Iris pigment epithelial cell (primary cell): ENCODE measurements at regions not wholly inside any gene's neighbourhood (a gene's known extent, or its start where the extent isn't known, plus 50 kb on each side); places are given as distances from the start of the nearest gene placed in this dataset.

Experiments used
- DNase-seq: peaks from one replicate; pipeline ENCODE4 v3.0.0-alpha.2; 2011; ENCODE audit warnings: low read depth

DNA sequence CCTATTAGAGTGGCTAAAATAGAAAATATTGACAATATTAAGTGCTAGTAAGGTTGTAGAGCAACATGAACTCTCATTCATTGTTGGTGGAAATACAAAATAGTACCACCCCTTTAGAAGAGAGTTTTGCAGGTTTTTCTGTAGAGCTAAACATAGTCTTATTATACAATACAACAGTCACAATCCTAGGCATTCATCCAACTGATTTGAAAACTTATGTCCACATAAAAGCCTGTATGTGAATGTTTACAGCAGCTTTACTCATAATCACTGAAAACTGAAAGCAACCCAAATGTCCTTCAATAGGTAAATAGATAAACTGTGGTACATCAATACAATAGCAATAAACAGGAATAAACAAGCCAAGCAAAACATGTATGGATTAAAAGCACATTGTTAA is 127.2 kb upstream of the PRNP start:
- peak; percentile 47 for DNase-seq

DNA sequence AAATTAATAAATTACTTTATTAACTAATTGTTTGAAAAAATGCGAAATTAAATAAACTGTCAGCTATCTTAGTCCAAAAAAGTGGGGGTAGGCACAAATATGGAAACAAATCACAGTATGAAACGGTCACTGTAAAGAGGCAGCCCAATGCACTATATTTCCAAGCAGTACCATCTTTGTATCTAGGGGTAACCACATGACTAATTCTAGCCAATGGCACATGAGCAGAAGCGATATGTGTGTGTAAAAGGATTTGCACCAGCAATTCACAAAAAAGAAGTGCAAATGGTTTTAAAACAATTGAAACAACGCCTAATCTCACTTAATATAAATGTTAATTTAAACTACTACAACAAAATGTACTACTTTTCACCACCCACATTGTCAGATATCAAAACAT is 129.5 kb upstream of the PRNP start:
- no peak for DNase-seq

DNA sequence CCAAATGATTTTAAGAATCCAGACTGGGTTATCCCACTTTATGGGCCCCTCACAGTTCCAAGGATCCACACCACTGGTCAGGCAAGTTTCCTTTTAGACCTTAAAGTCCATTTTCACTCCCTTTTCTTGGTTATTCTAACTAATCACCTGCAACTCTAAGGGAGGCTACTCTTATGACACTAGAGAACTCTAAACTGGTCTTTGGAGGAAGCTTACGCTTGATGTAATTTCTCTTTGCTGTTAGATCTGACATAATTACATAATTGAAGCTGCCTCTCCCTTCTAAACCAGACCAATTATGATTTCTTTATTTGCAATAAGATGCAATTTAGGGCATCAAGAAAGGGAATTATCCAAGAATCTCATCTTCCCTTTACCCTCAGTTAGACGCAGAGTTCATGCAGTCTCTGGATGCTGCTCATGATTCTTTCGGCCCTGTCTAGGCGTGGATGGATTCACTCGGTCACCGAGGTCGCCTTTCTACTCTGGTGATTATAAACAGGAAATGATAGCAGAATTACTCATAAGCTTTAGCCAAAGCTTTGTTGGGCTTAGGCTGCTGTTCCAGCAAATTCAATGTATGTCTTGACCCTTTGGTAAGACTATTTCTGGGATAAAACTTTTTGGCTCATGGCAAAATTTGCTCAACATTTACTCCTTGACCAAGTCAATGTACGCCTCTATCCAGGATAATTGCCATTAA is 130.9 kb upstream of the PRNP start:
- peak; percentile 88 for DNase-seq

- no peak for DNase-seq
Measured at GRCh38 chr20:4554346-4554745, 131.9 kb upstream of the PRNP start.

DNA sequence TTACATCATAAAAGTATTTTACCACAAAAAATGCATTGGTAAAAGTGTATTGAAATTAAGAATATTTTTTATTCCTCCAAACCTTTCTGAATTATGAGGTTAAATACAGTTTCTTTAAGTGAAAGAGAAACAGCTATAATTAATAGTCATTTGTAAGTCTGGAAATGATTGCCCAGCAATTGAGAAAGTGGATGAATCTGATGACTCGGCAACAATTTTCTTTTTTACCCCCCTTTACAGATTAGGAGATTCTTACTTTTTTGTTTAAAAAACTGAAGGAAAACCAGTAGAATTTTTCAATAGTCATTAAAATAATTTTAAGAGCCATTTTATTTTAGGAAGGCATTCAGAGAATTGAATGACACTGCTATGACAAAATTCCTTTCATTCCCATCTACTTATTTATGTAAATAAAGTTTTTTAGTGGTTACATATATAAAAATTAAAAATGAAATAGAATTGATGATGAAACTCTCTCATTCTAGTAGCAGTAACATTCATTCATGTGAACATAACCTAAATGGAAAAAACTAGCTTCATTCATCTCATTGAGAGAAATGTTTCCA is 134.1 kb upstream of the PRNP start:
- DNase-seq: no peak

DNA sequence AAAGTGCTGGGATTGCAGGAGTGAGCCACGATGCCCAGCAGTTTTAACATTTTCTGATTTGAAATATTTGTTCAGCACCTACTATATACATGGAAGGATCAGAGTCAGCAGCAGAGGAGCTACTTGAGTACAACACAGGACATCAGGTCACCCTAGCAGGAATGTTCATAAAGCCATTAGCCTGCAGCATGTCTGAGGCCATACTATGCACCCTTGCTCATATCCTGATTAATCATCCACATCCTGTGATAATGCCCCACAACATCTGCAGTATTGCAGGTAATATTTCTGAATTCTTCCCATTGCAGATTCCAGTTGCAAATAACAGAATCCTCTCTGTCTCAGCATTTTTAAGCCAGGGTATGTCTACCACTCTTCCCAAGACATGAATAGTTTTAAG is 135.5 kb upstream of the PRNP start:
- DNase-seq: peak; percentile 51

GRCh38 chr20:4549711-4550259 is 136.5 kb upstream of the PRNP start:
- no peak for DNase-seq

GRCh38 chr20:4548552-4548951 is 137.7 kb upstream of the PRNP start:
- no peak for DNase-seq

DNA sequence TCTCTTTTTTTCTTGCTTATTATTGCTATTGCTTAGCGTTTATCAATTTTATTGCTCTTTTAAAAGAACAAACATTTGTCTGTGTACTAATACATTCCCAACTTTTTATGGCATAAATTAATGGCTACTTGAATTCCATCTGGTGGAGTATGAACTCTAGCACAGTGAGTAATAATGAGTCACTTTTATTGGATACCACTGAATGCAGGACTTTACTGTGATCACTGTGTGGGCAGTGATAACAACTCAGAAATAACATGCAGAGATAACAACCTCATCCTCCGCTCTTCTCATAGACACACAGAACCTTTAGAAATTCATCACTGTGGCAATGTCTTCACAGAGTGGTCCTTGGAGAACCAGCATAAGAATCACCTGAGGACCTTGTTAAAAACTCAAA is 139.5 kb upstream of the PRNP start:
- peak; percentile 87 for DNase-seq

- no peak for DNase-seq
Measured at GRCh38 chr20:4546342-4546741, 139.9 kb upstream of the PRNP start.

DNA sequence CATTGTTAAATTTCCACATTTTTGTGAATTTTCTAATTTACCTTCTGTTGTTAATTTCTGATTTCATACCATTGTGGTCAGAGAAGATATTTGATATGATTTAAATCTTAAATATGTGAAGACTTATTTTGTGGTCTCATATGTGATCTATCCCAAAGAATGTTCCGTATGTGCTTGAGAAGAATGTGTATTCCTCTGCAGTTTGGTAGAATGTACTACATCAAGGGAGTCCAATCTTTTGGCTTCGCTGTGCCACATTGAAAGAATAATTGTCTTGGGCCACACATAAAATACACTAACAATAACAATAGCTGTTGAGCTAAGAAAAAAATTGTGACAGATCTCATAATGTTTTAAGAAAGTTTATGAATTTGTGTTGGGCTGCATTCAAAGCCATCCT is 140.7 kb upstream of the PRNP start:
- peak; percentile 88 for DNase-seq

DNA sequence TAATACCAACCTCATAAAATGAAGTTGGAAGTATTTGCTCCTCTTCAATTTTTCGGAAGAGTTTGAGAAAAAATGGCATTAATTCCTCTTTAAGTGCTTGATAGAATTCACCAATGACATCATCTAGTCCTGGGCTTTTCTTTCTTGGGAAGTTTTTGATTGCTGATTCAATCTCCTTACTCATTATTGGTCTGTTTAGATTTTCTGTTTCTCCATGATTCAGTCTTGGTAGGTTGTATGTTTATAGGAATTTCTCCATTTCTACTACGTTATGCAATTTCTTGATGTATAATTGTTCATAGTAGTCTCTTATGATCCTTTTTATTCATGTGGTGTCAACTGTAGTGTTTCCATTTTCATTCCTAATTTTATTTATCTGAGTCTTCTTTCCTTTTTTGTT is 141.5 kb upstream of the PRNP start:
- peak; percentile 84 for DNase-seq

DNA sequence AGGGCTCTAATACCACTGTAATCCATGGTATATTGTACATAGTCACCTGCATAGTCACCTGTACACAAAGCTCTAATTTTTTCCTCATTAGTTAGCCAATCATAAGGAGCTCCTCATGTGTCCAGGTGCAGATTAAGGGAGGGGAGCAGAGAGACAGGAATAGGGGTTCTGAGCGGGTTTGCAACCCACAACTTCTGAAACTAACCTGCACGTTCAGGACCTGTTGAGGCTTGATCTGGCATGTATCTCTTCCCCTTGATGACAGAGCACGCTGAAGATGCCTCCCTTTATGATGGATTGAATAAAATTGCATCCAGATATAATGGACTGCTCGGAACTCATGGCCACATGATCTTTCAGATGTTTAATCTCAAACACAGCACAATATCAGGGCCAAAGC is 144.0 kb upstream of the PRNP start:
- no peak for DNase-seq

DNA sequence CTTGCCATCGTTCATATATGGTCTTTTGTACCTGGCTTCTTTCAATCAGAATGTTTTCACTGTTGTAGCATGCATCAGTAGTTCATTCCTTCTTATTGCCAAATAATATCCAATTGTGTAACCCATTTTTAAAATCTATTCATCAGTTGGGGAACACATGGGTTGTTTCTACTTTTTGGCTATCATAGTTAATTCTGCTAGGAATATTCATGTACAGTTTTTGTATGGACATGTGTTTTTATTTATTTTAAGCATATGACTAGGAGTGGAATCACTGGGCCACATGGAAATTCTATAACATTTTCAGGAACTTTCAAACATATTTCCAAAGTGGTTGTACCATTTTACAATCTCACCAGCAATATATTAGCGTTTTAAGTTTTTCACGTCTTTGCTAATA is 151.9 kb upstream of the PRNP start:
- DNase-seq: no peak

GRCh38 chr20:4533368-4534133 is 152.7 kb upstream of the PRNP start:
- no peak for DNase-seq

GRCh38 chr20:4532772-4533171 is 153.5 kb upstream of the PRNP start:
- DNase-seq: no peak

GRCh38 chr20:4524792-4525191 is 161.5 kb upstream of the PRNP start:
- no peak for DNase-seq

GRCh38 chr20:4524307-4524706 is 161.9 kb upstream of the PRNP start:
- no peak for DNase-seq

DNA sequence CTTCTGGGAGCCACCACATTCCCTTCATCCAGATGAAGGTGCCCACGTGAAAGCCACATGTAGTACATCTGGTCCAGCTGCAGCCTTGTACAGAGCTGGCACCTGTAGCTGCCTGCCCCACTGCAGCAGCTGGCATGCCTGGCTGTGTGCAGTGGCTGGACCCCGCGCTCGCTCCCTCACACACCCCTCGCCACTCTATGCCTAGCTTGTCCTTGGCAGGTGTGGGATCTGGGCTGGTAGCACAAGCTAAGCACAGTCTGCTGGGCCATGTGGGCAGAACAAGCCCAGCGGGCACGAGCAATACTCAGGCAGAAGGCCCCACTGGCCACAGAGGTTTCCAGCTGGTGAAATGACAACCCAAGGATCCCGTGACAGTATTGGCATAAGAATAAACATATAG is 163.9 kb upstream of the PRNP start:
- no peak for DNase-seq

GRCh38 chr20:4521170-4521968 is 164.9 kb upstream of the PRNP start:
- no peak for DNase-seq

DNA sequence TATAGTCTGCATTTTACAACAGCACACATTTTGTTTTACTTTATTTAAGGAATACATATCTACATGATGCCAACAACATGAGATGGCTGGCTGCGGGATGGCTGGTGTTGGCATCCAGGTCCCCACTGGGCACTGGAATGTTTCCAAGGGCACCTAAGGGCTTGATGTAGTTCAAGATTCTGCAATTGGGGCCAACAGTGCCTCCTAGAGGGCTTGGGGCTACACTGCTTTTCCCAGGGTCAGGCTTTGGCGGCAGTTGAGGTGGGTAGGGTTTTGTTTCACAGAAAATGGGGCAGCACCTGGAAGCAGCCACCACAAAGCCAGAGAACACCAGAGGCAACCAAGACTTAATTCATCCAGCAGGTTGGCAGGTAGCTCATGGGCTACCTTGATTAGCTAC is 166.7 kb upstream of the PRNP start:
- peak; percentile 22 for DNase-seq

DNA sequence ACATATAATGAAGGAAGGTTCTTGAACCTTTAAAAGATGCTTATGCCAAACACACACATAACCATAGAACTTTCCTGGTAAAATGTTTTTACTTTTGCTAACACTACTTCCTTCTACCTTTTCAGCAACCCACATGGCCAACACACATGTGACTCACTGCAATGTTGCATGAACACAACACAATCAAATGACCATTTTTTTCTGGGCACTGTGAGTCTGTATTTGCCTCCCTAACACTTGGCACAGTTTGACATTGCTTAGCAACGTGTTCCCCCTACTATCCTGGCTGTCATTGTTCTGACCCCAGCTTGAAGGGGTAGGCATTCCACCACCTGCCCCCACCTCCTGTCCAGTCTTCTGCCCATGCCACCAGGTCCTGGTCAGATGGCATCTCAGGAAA is 169.4 kb upstream of the PRNP start:
- DNase-seq: no peak
